ENCODE measurements at regions not wholly inside any gene's neighbourhood (a gene's known extent, or its start where the extent isn't known, plus 50 kb on each side); places are given as distances from the start of the nearest gene placed in this dataset.

DNA sequence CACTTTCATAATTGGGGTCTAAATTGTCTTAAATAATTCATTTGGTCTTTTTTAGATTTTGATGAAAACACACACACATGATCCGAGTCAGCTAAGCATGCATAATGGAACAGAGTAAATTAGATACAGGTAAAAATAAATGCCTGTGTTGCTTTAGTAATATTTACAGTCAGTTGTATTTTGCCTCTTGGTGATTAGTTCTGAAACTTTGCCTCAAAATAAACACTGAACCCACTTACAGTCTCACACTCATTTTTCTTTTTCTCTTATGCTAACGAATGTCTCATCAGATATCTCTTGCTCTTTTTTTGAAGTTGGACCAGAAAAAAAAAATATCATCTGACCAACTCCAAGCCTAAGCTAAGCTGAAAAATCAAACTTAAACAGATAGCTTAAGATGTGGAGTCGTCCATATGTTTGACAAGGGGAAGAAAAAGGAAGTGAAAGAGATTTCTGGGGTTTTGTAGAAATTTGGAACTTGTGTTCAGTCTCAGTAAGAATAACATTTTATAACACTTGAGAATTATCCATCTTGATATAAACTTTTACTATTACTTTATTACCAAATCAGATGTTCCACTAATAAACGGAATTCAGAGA lies 592.5 kb downstream of the RPL10L start:
- no peak overlapping the region for H3K4me3 ChIP-seq (ENCODE audit: low read depth in 2 of 2, low read length in 1 of 2)
- no peak overlapping the region for H3K27ac ChIP-seq (ENCODE audit: low read depth in 2 of 2, low read length in 1 of 2)
- H3K36me3 ChIP-seq (replicated peaks in 1 of 2; ENCODE audit: control insufficient read depth in 1 of 2, insufficient read depth in 2 of 2, low read length in 1 of 2), result no peaks in the 10 kb centered on the region
- no peak for TF ChIP-seq SIN3A (IDR thresholded peaks at IDR 0.05; ENCODE audit: borderline replicate concordance, low read depth, low read length)
- no peak for TF ChIP-seq RXRA (IDR thresholded peaks at IDR 0.05; ENCODE audit: borderline replicate concordance, low read depth)
- TF ChIP-seq TCF12 (IDR thresholded peaks at IDR 0.05), result no peak
- TF ChIP-seq, protein P1, sequence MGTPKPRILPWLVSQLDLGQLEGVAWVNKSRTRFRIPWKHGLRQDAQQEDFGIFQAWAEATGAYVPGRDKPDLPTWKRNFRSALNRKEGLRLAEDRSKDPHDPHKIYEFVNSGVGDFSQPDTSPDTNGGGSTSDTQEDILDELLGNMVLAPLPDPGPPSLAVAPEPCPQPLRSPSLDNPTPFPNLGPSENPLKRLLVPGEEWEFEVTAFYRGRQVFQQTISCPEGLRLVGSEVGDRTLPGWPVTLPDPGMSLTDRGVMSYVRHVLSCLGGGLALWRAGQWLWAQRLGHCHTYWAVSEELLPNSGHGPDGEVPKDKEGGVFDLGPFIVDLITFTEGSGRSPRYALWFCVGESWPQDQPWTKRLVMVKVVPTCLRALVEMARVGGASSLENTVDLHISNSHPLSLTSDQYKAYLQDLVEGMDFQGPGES (IDR thresholded peaks at IDR 0.05; ENCODE audit: low read depth, low read length), result no peak
- TF ChIP-seq JUND (IDR thresholded peaks at IDR 0.05), result no peak
- no peak for TF ChIP-seq POLR2AphosphoS5 (IDR thresholded peaks at IDR 0.05; ENCODE audit: low read depth, low read length)
- no peak for TF ChIP-seq NRF1 (IDR thresholded peaks at IDR 0.05; ENCODE audit: low read depth, low read length)
- TF ChIP-seq GABPA (IDR thresholded peaks at IDR 0.05; ENCODE audit: low read depth), result no peak
- TF ChIP-seq FOXM1 (IDR thresholded peaks at IDR 0.05; ENCODE audit: low read depth), result no peak
- TF ChIP-seq, protein P2, sequence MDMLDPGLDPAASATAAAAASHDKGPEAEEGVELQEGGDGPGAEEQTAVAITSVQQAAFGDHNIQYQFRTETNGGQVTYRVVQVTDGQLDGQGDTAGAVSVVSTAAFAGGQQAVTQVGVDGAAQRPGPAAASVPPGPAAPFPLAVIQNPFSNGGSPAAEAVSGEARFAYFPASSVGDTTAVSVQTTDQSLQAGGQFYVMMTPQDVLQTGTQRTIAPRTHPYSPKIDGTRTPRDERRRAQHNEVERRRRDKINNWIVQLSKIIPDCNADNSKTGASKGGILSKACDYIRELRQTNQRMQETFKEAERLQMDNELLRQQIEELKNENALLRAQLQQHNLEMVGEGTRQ (IDR thresholded peaks at IDR 0.05; ENCODE audit: borderline replicate concordance, low read depth, low read length), result no peak
- TF ChIP-seq EP300 (IDR thresholded peaks at IDR 0.05; ENCODE audit: borderline replicate concordance in 1 of 2, low read depth in 1 of 2, low read length in 1 of 2), result no peak
- TF ChIP-seq, protein P3, sequence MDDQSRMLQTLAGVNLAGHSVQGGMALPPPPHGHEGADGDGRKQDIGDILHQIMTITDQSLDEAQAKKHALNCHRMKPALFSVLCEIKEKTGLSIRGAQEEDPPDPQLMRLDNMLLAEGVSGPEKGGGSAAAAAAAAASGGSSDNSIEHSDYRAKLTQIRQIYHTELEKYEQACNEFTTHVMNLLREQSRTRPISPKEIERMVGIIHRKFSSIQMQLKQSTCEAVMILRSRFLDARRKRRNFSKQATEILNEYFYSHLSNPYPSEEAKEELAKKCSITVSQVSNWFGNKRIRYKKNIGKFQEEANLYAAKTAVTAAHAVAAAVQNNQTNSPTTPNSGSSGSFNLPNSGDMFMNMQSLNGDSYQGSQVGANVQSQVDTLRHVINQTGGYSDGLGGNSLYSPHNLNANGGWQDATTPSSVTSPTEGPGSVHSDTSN (IDR thresholded peaks at IDR 0.05), result no peak
- no peak for TF ChIP-seq MEF2A (IDR thresholded peaks at IDR 0.05; ENCODE audit: borderline replicate concordance, low read depth)
- no peak for TF ChIP-seq FOSL2 (IDR thresholded peaks at IDR 0.05; ENCODE audit: borderline replicate concordance, low read depth)
- TF ChIP-seq RAD21 (IDR thresholded peaks at IDR 0.05; ENCODE audit: low read length), result no peak
- TF ChIP-seq, protein P4, sequence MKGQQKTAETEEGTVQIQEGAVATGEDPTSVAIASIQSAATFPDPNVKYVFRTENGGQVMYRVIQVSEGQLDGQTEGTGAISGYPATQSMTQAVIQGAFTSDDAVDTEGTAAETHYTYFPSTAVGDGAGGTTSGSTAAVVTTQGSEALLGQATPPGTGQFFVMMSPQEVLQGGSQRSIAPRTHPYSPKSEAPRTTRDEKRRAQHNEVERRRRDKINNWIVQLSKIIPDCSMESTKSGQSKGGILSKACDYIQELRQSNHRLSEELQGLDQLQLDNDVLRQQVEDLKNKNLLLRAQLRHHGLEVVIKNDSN (IDR thresholded peaks at IDR 0.05; ENCODE audit: borderline replicate concordance, low read depth), result no peak
- TF ChIP-seq, protein P5, sequence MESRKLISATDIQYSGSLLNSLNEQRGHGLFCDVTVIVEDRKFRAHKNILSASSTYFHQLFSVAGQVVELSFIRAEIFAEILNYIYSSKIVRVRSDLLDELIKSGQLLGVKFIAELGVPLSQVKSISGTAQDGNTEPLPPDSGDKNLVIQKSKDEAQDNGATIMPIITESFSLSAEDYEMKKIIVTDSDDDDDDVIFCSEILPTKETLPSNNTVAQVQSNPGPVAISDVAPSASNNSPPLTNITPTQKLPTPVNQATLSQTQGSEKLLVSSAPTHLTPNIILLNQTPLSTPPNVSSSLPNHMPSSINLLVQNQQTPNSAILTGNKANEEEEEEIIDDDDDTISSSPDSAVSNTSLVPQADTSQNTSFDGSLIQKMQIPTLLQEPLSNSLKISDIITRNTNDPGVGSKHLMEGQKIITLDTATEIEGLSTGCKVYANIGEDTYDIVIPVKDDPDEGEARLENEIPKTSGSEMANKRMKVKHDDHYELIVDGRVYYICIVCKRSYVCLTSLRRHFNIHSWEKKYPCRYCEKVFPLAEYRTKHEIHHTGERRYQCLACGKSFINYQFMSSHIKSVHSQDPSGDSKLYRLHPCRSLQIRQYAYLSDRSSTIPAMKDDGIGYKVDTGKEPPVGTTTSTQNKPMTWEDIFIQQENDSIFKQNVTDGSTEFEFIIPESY (IDR thresholded peaks at IDR 0.05; ENCODE audit: borderline replicate concordance, low read depth), result no peak
- TF ChIP-seq SMC3 (IDR thresholded peaks at IDR 0.05; ENCODE audit: low read depth, low read length), result no peak
- TF ChIP-seq, protein P6, sequence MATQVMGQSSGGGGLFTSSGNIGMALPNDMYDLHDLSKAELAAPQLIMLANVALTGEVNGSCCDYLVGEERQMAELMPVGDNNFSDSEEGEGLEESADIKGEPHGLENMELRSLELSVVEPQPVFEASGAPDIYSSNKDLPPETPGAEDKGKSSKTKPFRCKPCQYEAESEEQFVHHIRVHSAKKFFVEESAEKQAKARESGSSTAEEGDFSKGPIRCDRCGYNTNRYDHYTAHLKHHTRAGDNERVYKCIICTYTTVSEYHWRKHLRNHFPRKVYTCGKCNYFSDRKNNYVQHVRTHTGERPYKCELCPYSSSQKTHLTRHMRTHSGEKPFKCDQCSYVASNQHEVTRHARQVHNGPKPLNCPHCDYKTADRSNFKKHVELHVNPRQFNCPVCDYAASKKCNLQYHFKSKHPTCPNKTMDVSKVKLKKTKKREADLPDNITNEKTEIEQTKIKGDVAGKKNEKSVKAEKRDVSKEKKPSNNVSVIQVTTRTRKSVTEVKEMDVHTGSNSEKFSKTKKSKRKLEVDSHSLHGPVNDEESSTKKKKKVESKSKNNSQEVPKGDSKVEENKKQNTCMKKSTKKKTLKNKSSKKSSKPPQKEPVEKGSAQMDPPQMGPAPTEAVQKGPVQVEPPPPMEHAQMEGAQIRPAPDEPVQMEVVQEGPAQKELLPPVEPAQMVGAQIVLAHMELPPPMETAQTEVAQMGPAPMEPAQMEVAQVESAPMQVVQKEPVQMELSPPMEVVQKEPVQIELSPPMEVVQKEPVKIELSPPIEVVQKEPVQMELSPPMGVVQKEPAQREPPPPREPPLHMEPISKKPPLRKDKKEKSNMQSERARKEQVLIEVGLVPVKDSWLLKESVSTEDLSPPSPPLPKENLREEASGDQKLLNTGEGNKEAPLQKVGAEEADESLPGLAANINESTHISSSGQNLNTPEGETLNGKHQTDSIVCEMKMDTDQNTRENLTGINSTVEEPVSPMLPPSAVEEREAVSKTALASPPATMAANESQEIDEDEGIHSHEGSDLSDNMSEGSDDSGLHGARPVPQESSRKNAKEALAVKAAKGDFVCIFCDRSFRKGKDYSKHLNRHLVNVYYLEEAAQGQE (IDR thresholded peaks at IDR 0.05; ENCODE audit: low read depth, low read length), result no peak
- no peaks in the 10 kb centered on the region for H3K9me3 ChIP-seq
- H3F3A ChIP-seq (replicated peaks; ENCODE audit: insufficient read depth), result no peaks in the 10 kb centered on the region
- no peak overlapping the region for H3K4me2 ChIP-seq
- no peaks in the 10 kb centered on the region for H3K79me2 ChIP-seq (ENCODE audit: insufficient read depth)
- POLR2A ChIA-PET, result no interaction called here
- CTCF ChIA-PET, result no interaction called here
- DNase-seq, result no peak
- H3K4me1 ChIP-seq (ENCODE audit: control insufficient read depth in 1 of 2, insufficient read depth in 2 of 2, low read depth in 1 of 2, low read length in 1 of 2), result no peaks in the 10 kb centered on the region
- no peak overlapping the region for H3K9ac ChIP-seq
- H3K27me3 ChIP-seq (ENCODE audit: insufficient read depth), result no peaks in the 10 kb centered on the region
- no peaks in the 10 kb centered on the region for H4K20me1 ChIP-seq (ENCODE audit: insufficient read depth)
- H3K9me2 ChIP-seq, result no peaks in the 10 kb centered on the region
- WGBS (ENCODE audit: low lambda C conversion rate), result 2% methylated on average over 4 of the region's 4 CpGs
- H2AFZ ChIP-seq (ENCODE audit: low read depth), result no peak overlapping the region
